ENCODE measurements at regions not wholly inside any gene's neighbourhood (a gene's known extent, or its start where the extent isn't known, plus 50 kb on each side); places are given as distances from the start of the nearest gene placed in this dataset.

- Histone ChIP-seq H2BK12ac (ENCODE audit: insufficient read length, low read depth, low read length) (no peak overlapping the region), H3K9ac (ENCODE audit: extremely low read depth, insufficient read length, low read length) (no peak overlapping the region), H3K9me3 (ENCODE audit: control insufficient read depth, low read depth, low read length) (no peaks in the 10 kb centered on the region), H2BK5ac (ENCODE audit: insufficient read length, low read length) (no peak overlapping the region), H2AK5ac (ENCODE audit: insufficient read length, low read length) (no peak overlapping the region), H3K14ac (ENCODE audit: insufficient read depth, low read length) (no peak overlapping the region), H2BK120ac (ENCODE audit: low read depth, low read length, poor library complexity, severe bottlenecking) (no peak overlapping the region), H2BK15ac (ENCODE audit: low read depth, low read length) (no peak overlapping the region), H3K79me1 (ENCODE audit: insufficient read depth, low read depth, low read length, poor library complexity, severe bottlenecking) (no peaks in the 10 kb centered on the region), H3K56ac (ENCODE audit: insufficient read length, low read depth, low read length) (no peak overlapping the region), H3K4me1 (ENCODE audit: insufficient read depth, low read length) (peaks cover 4% of the 10 kb centered on the region; the same call in 1 of the 2 replicates), H2BK20ac (ENCODE audit: low read depth, low read length, poor library complexity, severe bottlenecking) (no peak overlapping the region), H2AFZ (ENCODE audit: low read length) (no peak overlapping the region), H3T11ph (ENCODE audit: low read length) (no peak overlapping the region), H3K27me3 (ENCODE audit: insufficient read depth, low read length) (no peaks in the 10 kb centered on the region), H3K4ac (ENCODE audit: low read depth, low read length) (no peak overlapping the region), H3K27ac (ENCODE audit: insufficient read length, low read depth, low read length) (no peak overlapping the region), H4K91ac (ENCODE audit: insufficient read length, low read depth, low read length) (no peak overlapping the region), H4K5ac (ENCODE audit: insufficient read length, low read depth, low read length) (no peak overlapping the region), H3K18ac (ENCODE audit: insufficient read length, low read depth, low read length) (no peak overlapping the region), H3K79me2 (ENCODE audit: insufficient read depth, low read length) (no peaks in the 10 kb centered on the region), H4K8ac (replicated peaks; ENCODE audit: insufficient read length, low read depth, low read length) (no peak overlapping the region), H3K23me2 (ENCODE audit: insufficient read length, low read depth, low read length, poor library complexity, severe bottlenecking) (no peaks in the 10 kb centered on the region), H3K4me2 (ENCODE audit: insufficient read depth, insufficient read length, low read length) (no peak overlapping the region), H4K20me1 (ENCODE audit: control insufficient read depth, insufficient read depth, insufficient read length) (no peaks in the 10 kb centered on the region), H3K23ac (ENCODE audit: insufficient read length, low read depth, low read length) (no peak overlapping the region)
- Mint-ChIP-seq H3K27me3 (ENCODE audit: low read depth) (no peaks in the 10 kb centered on the region), H3K4me3 (no peak overlapping the region), H3K36me3 (ENCODE audit: insufficient read depth in 1 of 3, low read depth in 3 of 3) (no peaks in the 10 kb centered on the region; a peak in 1 of 7 replicates), H3K4me1 (peaks cover 37 to 42% of the 10 kb centered on the region in 2 experiments), H3K27ac (no peak overlapping the region), H3K9me3 (no peaks in the 10 kb centered on the region)
- no peak for DNase-seq
- no peak for TF ChIP-seq CTCF (conservative IDR thresholded peaks at IDR 0.05)
- no CpG with 5 or more reads among the region's 12 CpGs for WGBS (ENCODE audit: extremely low coverage, insufficient read length, low lambda C conversion rate)
Observed at GRCh38 chr1:234728740-234729139, 118.8 kb upstream of the IRF2BP2 start.

Measured in H9 (cell line).